Upper lobe of right lung (tissue), 1 donor: ENCODE measurements at regions not wholly inside any gene's neighbourhood (a gene's known extent, or its start where the extent isn't known, plus 50 kb on each side); places are given as distances from the start of the nearest gene placed in this dataset.

ENCODE experiments used
- ATAC-seq: fragments of 200-7000 bp; cut with Tn5 transposase; one replicate; pipeline ENCODE4 v1.9.1; 2020; ENCODE audit warnings: mild to moderate bottlenecking, moderate library complexity
- DNase-seq: peaks from one replicate; pipeline ENCODE4 v3.0.0-alpha.2; 2020
- H3K27ac ChIP-seq: fragments of 200-600 bp; one replicate; pipeline ENCODE4 v1.8.0; 2022
- H3K27me3 ChIP-seq: fragments of 200-600 bp; one replicate; pipeline ENCODE4 v1.8.0; 2022; ENCODE audit warnings: mild to moderate bottlenecking
- H3K36me3 ChIP-seq: fragments of 200-600 bp; one replicate; pipeline ENCODE4 v1.8.0; 2022
- H3K4me1 ChIP-seq: fragments of 200-600 bp; one replicate; pipeline ENCODE4 v1.8.0; 2022
- H3K4me3 ChIP-seq: fragments of 200-600 bp; one replicate; pipeline ENCODE4 v1.8.0; 2022; ENCODE audit warnings: mild to moderate bottlenecking
- H3K9me3 ChIP-seq: fragments of 200-600 bp; one replicate; pipeline ENCODE4 v1.8.0; 2022
- CTCF ChIP-seq: fragments of 200-600 bp; IDR thresholded peaks from one replicate; pipeline ENCODE4 v1.8.0; 2022; ENCODE audit warnings: antibody characterized with exemption
- intact Hi-C: fragments of 100-400 bp; cut with DNase I; formaldehyde crosslinking; loops from one replicate; pipeline ENCODE4 v1.11.0; 2022
- donor health status: DM: no; HTN: yes; CAD: no; lungs with severe emphysema.

GRCh38 chr18:53984021-53984420, 240.4 kb downstream of the MBD2 start:
- TF ChIP-seq CTCF: no peak

DNA sequence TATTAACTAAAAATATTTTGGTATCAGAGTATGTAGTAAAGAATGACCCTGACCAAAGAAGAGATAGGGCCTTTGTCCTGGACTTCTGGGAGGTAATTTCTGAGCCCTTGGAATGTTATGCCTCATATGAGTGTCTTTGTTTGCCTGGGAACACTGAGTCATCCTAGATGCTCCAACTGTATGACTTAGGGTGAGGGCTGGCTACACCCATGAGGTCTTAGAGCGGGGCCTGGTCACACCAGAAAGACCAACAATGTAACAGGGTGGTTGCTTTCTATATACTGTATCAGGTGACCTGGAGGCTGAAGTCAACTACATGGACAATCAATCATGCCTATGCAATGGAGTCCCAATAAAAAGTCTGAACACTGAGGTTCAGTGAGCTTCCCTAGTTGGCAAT, 253.1 kb downstream of the MBD2 start:
- Histone ChIP-seq H3K36me3 (no peaks in the 10 kb centered on the region), H3K27me3 (no peaks in the 10 kb centered on the region), H3K27ac (no peak overlapping the region), H3K4me3 (no peak overlapping the region), H3K4me1 (no peaks in the 10 kb centered on the region), H3K9me3 (no peaks in the 10 kb centered on the region)
- intact Hi-C loops: no loop called here
- ATAC-seq: no peak
- no peak for TF ChIP-seq CTCF
- DNase-seq: no peak

More at GRCh38 chr18:53984021-53984420, 240.4 kb downstream of the MBD2 start:
- Histone ChIP-seq H3K36me3 (no peaks in the 10 kb centered on the region), H3K9me3 (no peaks in the 10 kb centered on the region), H3K27ac (no peak overlapping the region), H3K27me3 (no peaks in the 10 kb centered on the region), H3K4me1 (no peaks in the 10 kb centered on the region), H3K4me3 (no peak overlapping the region)
- no peak for ATAC-seq
- intact Hi-C loops: no loop called here
- DNase-seq: no peak

DNA sequence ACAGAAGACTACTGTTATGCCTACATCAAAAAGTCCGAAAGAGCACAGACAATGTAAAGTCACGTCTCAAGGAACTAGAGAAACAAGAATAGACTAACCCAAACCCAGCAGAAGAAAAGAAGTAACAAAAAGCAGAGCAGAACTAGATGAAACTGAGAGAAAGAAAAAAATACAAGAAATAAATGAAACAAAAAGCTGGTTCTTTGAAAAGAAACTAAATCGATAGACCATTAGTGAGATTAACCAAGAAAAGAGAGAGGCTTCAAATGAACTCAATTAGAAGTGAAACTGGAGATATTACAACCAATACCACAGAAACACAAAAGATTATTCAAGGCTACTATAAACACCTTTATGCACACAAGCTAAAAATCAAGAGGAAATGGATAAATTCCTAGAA, 271.8 kb downstream of the MBD2 start:
- no peaks in the 10 kb centered on the region for H3K27me3 ChIP-seq
- no peak overlapping the region for H3K27ac ChIP-seq
- no peaks in the 10 kb centered on the region for H3K9me3 ChIP-seq
- no peaks in the 10 kb centered on the region for H3K4me1 ChIP-seq
- no peaks in the 10 kb centered on the region for H3K36me3 ChIP-seq
- intact Hi-C loops: no loop called here
- H3K4me3 ChIP-seq: no peak overlapping the region
- no peak for DNase-seq
- ATAC-seq: no peak
- TF ChIP-seq CTCF: no peak

DNA sequence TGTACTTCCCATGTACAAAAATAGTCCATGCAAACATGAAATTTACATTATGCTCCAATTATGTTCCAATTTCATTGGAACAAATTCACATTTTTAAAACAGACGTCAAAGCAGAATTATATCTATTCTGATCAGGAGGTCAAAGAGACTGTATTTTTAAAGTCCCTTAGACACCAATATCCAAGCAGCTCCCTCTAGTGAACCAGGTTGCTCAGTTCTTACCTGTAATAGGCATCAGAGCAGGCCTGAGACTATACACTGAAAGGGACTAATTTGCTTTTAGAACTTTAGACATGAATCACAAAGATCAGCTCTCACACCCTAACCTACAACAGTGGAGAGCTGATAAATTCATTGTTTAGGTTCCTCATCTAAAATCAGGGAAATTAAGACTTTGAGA, 273.9 kb downstream of the MBD2 start:
- Histone ChIP-seq H3K27ac (no peak overlapping the region), H3K9me3 (no peaks in the 10 kb centered on the region), H3K4me1 (no peaks in the 10 kb centered on the region), H3K36me3 (no peaks in the 10 kb centered on the region), H3K27me3 (no peaks in the 10 kb centered on the region), H3K4me3 (no peak overlapping the region)
- ATAC-seq (peak; percentile 45), DNase-seq (no peak)
- intact Hi-C loops: no loop called here
- no peak for TF ChIP-seq CTCF

DNA sequence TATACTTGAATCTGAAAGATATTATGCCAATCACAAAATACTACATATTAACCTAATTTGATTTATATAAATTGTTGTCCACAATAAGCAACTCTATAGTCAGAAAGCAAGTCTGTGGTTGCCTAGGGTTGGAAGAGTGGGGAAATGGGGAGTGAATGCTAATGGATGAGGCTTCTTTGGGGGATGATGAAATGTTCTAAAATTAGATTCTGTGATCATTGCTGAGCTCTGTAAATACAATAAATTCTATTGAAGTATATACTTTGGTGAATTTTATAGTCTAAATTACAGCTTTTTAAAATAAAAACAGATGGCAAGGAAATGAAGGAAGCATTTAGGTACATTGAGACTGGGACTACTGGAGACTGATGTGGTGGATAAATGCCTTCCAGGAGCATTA, 275.5 kb downstream of the MBD2 start:
- no peak overlapping the region for H3K4me3 ChIP-seq
- intact Hi-C loops: no loop called here
- no peak for TF ChIP-seq CTCF
- DNase-seq (no peak), ATAC-seq (no peak)
- H3K4me1 ChIP-seq: no peaks in the 10 kb centered on the region
- no peaks in the 10 kb centered on the region for H3K36me3 ChIP-seq
- H3K27ac ChIP-seq: no peak overlapping the region
- H3K9me3 ChIP-seq: no peaks in the 10 kb centered on the region
- H3K27me3 ChIP-seq: no peaks in the 10 kb centered on the region

- no peak for TF ChIP-seq CTCF
- intact Hi-C loops: no loop called here
- Histone ChIP-seq H3K9me3 (no peaks in the 10 kb centered on the region), H3K4me3 (no peak overlapping the region), H3K27me3 (no peaks in the 10 kb centered on the region), H3K27ac (no peak overlapping the region), H3K36me3 (no peaks in the 10 kb centered on the region), H3K4me1 (no peaks in the 10 kb centered on the region)
- peak; percentile 63 for ATAC-seq
- DNase-seq: no peak
Observed at GRCh38 chr18:53947092-53947640, 277.3 kb downstream of the MBD2 start.
